ENCODE measurements at regions not wholly inside any gene's neighbourhood (a gene's known extent, or its start where the extent isn't known, plus 50 kb on each side); places are given as distances from the start of the nearest gene placed in this dataset.

GRCh38 chr5:74183041-74183440 lies 457.5 kb downstream of the ENC1 start:
- Histone ChIP-seq H3K4me2 (ENCODE audit: insufficient read depth, low read length) (no peak overlapping the region), H3K36me3 (ENCODE audit: insufficient read depth, low read length) (no peaks in the 10 kb centered on the region), H3K4me1 (ENCODE audit: insufficient read depth, low read length) (peaks cover 40% of the 10 kb centered on the region), H2AFZ (ENCODE audit: low read length) (no peak overlapping the region), H4K20me1 (ENCODE audit: insufficient read depth, low read length) (no peaks in the 10 kb centered on the region), H3K79me2 (ENCODE audit: insufficient read depth, low read length) (no peaks in the 10 kb centered on the region), H3K27ac (ENCODE audit: low read depth, low read length) (no peak overlapping the region), H3K4me3 (ENCODE audit: insufficient read depth, low read length) (no peak overlapping the region), H3K27me3 (ENCODE audit: insufficient read depth, low read length) (no peaks in the 10 kb centered on the region), H3K9me3 (ENCODE audit: low read depth, low read length) (no peaks in the 10 kb centered on the region)
- no peak for TF ChIP-seq CTCF (IDR thresholded peaks at IDR 0.05; ENCODE audit: extremely low read depth, low read depth, low read length)
- no peak for DNase-seq (ENCODE audit: insufficient read length, low spot score, missing footprints)

GRCh38 chr5:74182603-74183002 lies 457.9 kb downstream of the ENC1 start:
- no peak overlapping the region for H2AFZ ChIP-seq (ENCODE audit: low read length)
- no peak overlapping the region for H3K27ac ChIP-seq (ENCODE audit: low read depth, low read length)
- H3K4me2 ChIP-seq (ENCODE audit: insufficient read depth, low read length): no peak overlapping the region
- H3K36me3 ChIP-seq (ENCODE audit: insufficient read depth, low read length): no peaks in the 10 kb centered on the region
- no peak overlapping the region for H3K4me3 ChIP-seq (ENCODE audit: insufficient read depth, low read length)
- no peak for TF ChIP-seq CTCF (IDR thresholded peaks at IDR 0.05; ENCODE audit: extremely low read depth, low read depth, low read length)
- H3K9me3 ChIP-seq (ENCODE audit: low read depth, low read length): no peaks in the 10 kb centered on the region
- no peaks in the 10 kb centered on the region for H3K79me2 ChIP-seq (ENCODE audit: insufficient read depth, low read length)
- peaks cover 36% of the 10 kb centered on the region for H3K4me1 ChIP-seq (ENCODE audit: insufficient read depth, low read length)
- no peaks in the 10 kb centered on the region for H4K20me1 ChIP-seq (ENCODE audit: insufficient read depth, low read length)
- H3K27me3 ChIP-seq (ENCODE audit: insufficient read depth, low read length): no peaks in the 10 kb centered on the region
- peak; percentile 3 for DNase-seq (ENCODE audit: insufficient read length, low spot score, missing footprints)

GRCh38 chr5:74179701-74180100 lies 460.8 kb downstream of the ENC1 start:
- no peak for TF ChIP-seq CTCF (IDR thresholded peaks at IDR 0.05; ENCODE audit: extremely low read depth, low read depth, low read length)
- peak; percentile 2 for DNase-seq (ENCODE audit: insufficient read length, low spot score, missing footprints)
- Histone ChIP-seq H3K36me3 (ENCODE audit: insufficient read depth, low read length) (no peaks in the 10 kb centered on the region), H3K27me3 (ENCODE audit: insufficient read depth, low read length) (no peaks in the 10 kb centered on the region), H3K9me3 (ENCODE audit: low read depth, low read length) (no peaks in the 10 kb centered on the region), H3K27ac (ENCODE audit: low read depth, low read length) (no peak overlapping the region), H3K79me2 (ENCODE audit: insufficient read depth, low read length) (no peaks in the 10 kb centered on the region), H3K4me3 (ENCODE audit: insufficient read depth, low read length) (no peak overlapping the region), H3K4me2 (ENCODE audit: insufficient read depth, low read length) (no peak overlapping the region), H4K20me1 (ENCODE audit: insufficient read depth, low read length) (no peaks in the 10 kb centered on the region), H3K4me1 (ENCODE audit: insufficient read depth, low read length) (peaks cover 11% of the 10 kb centered on the region), H2AFZ (ENCODE audit: low read length) (no peak overlapping the region)

- H3K27ac ChIP-seq (ENCODE audit: low read depth, low read length): peak overlapping the region; percentile 3
- no peak overlapping the region for H2AFZ ChIP-seq (ENCODE audit: low read length)
- DNase-seq (ENCODE audit: insufficient read length, low spot score, missing footprints): peak; percentile 34
- no peaks in the 10 kb centered on the region for H4K20me1 ChIP-seq (ENCODE audit: insufficient read depth, low read length)
- no peak overlapping the region for H3K4me2 ChIP-seq (ENCODE audit: insufficient read depth, low read length)
- H3K79me2 ChIP-seq (ENCODE audit: insufficient read depth, low read length): no peaks in the 10 kb centered on the region
- TF ChIP-seq CTCF (IDR thresholded peaks at IDR 0.05; ENCODE audit: extremely low read depth, low read depth, low read length): no peak
- no peaks in the 10 kb centered on the region for H3K36me3 ChIP-seq (ENCODE audit: insufficient read depth, low read length)
- no peaks in the 10 kb centered on the region for H3K27me3 ChIP-seq (ENCODE audit: insufficient read depth, low read length)
- peaks cover 11% of the 10 kb centered on the region for H3K4me1 ChIP-seq (ENCODE audit: insufficient read depth, low read length)
- H3K9me3 ChIP-seq (ENCODE audit: low read depth, low read length): no peaks in the 10 kb centered on the region
- no peak overlapping the region for H3K4me3 ChIP-seq (ENCODE audit: insufficient read depth, low read length)
Measured at GRCh38 chr5:74179179-74179578, 461.3 kb downstream of the ENC1 start.
